ENCODE measurements at regions not wholly inside any gene's neighbourhood (a gene's known extent, or its start where the extent isn't known, plus 50 kb on each side); places are given as distances from the start of the nearest gene placed in this dataset.

GRCh38 chr1:232178191-232178590 lies 451.7 kb downstream of the SIPA1L2 start:
- no peak overlapping the region for H3K4me2 ChIP-seq (ENCODE audit: insufficient read depth, insufficient read length, low read length)
- H4K20me1 ChIP-seq (ENCODE audit: control insufficient read depth, insufficient read depth, insufficient read length), result no peaks in the 10 kb centered on the region
- peaks cover 29 to 33% of the 10 kb centered on the region in 2 experiments for H3K4me1 Mint-ChIP-seq
- no peak overlapping the region for H3K18ac ChIP-seq (ENCODE audit: insufficient read length, low read depth, low read length)
- no peak overlapping the region for H3T11ph ChIP-seq (ENCODE audit: low read length)
- no peak overlapping the region for H2BK5ac ChIP-seq (ENCODE audit: insufficient read length, low read length)
- no peak overlapping the region for H3K23ac ChIP-seq (ENCODE audit: insufficient read length, low read depth, low read length)
- no peak overlapping the region for H2AFZ ChIP-seq (ENCODE audit: low read length)
- H3K23me2 ChIP-seq (ENCODE audit: insufficient read length, low read depth, low read length, poor library complexity, severe bottlenecking), result no peaks in the 10 kb centered on the region
- H3K9me3 Mint-ChIP-seq, result no peaks in the 10 kb centered on the region; a peak in 1 of 5 replicates
- no peaks in the 10 kb centered on the region for H3K9me3 ChIP-seq (ENCODE audit: control insufficient read depth, low read depth, low read length)
- H2BK12ac ChIP-seq (ENCODE audit: insufficient read length, low read depth, low read length), result no peak overlapping the region
- H3K4ac ChIP-seq (ENCODE audit: low read depth, low read length), result no peak overlapping the region
- H3K79me1 ChIP-seq (ENCODE audit: insufficient read depth, low read depth, low read length, poor library complexity, severe bottlenecking), result no peaks in the 10 kb centered on the region
- no peak overlapping the region for H3K9ac ChIP-seq (ENCODE audit: extremely low read depth, insufficient read length, low read length)
- no peak overlapping the region for H2BK120ac ChIP-seq (ENCODE audit: low read depth, low read length, poor library complexity, severe bottlenecking)
- H3K79me2 ChIP-seq (ENCODE audit: insufficient read depth, low read length), result no peaks in the 10 kb centered on the region
- peaks cover 4 to 74% (median 64%) of the 10 kb centered on the region in 3 experiments; a peak in 6 of 7 replicates for H3K36me3 Mint-ChIP-seq (ENCODE audit: insufficient read depth in 1 of 3, low read depth in 3 of 3)
- H3K4me3 Mint-ChIP-seq, result no peak overlapping the region; a peak in 1 of 5 replicates
- H3K27me3 Mint-ChIP-seq (ENCODE audit: low read depth), result no peaks in the 10 kb centered on the region
- WGBS (ENCODE audit: extremely low coverage, insufficient read length, low lambda C conversion rate), result no CpG with 5 or more reads among the region's 2 CpGs
- H3K27me3 ChIP-seq (ENCODE audit: insufficient read depth, low read length), result no peaks in the 10 kb centered on the region
- H3K4me1 ChIP-seq (ENCODE audit: insufficient read depth, low read length), result no peaks in the 10 kb centered on the region; the same call in 1 of the 2 replicates
- peak overlapping the region in 1 of 3 experiments; percentile 39; a peak in 1 of 7 replicates for H3K27ac Mint-ChIP-seq
- no peak overlapping the region for H2BK20ac ChIP-seq (ENCODE audit: low read depth, low read length, poor library complexity, severe bottlenecking)
- H4K5ac ChIP-seq (ENCODE audit: insufficient read length, low read depth, low read length), result no peak overlapping the region
- H3K27ac ChIP-seq (ENCODE audit: insufficient read length, low read depth, low read length), result no peak overlapping the region
- no peak overlapping the region for H2BK15ac ChIP-seq (ENCODE audit: low read depth, low read length)
- no peak overlapping the region for H2AK5ac ChIP-seq (ENCODE audit: insufficient read length, low read length)
- DNase-seq, result no peak
- no peak overlapping the region for H3K56ac ChIP-seq (ENCODE audit: insufficient read length, low read depth, low read length)
- no peak overlapping the region for H3K14ac ChIP-seq (ENCODE audit: insufficient read depth, low read length)
- no peak overlapping the region for H4K91ac ChIP-seq (ENCODE audit: insufficient read length, low read depth, low read length)
- H4K8ac ChIP-seq (replicated peaks; ENCODE audit: insufficient read length, low read depth, low read length), result no peak overlapping the region
- TF ChIP-seq, protein P1, sequence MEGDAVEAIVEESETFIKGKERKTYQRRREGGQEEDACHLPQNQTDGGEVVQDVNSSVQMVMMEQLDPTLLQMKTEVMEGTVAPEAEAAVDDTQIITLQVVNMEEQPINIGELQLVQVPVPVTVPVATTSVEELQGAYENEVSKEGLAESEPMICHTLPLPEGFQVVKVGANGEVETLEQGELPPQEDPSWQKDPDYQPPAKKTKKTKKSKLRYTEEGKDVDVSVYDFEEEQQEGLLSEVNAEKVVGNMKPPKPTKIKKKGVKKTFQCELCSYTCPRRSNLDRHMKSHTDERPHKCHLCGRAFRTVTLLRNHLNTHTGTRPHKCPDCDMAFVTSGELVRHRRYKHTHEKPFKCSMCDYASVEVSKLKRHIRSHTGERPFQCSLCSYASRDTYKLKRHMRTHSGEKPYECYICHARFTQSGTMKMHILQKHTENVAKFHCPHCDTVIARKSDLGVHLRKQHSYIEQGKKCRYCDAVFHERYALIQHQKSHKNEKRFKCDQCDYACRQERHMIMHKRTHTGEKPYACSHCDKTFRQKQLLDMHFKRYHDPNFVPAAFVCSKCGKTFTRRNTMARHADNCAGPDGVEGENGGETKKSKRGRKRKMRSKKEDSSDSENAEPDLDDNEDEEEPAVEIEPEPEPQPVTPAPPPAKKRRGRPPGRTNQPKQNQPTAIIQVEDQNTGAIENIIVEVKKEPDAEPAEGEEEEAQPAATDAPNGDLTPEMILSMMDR (conservative IDR thresholded peaks at IDR 0.05), result no peak
